Aorta (tissue), 5 donors: ENCODE measurements at regions not wholly inside any gene's neighbourhood (a gene's known extent, or its start where the extent isn't known, plus 50 kb on each side); places are given as distances from the start of the nearest gene placed in this dataset.

Source experiments
- ATAC-seq: fragments of 200-7000 bp; cut with Tn5 transposase; one replicate; pipeline ENCODE4 v1.9.1; 2022; ENCODE audit warnings: moderate library complexity; ENCODE audit not compliant: low FRiP score
- DNase-seq, 2 donors: peaks; one replicate each; pipeline ENCODE4 v3.0.0-alpha.2; 2020
- H3K27ac ChIP-seq, 2 donors: one replicate each; pipeline ENCODE4 v1.5.1; 2013; ENCODE audit warnings: low read length in 2 of 2, mild to moderate bottlenecking in 2 of 2, moderate library complexity in 2 of 2, control low read depth in 1 of 2, inconsistent platforms in 1 of 2, low read depth in 1 of 2
- H3K27me3 ChIP-seq, 2 donors: one replicate each; pipeline ENCODE4 v1.6.1; 2013; ENCODE audit warnings: control low read depth in 1 of 2, low read length in 1 of 2, mild to moderate bottlenecking in 1 of 2, moderate library complexity in 1 of 2; ENCODE audit not compliant: insufficient read depth in 2 of 2, control insufficient read depth in 1 of 2
- H3K36me3 ChIP-seq, 2 donors: one replicate each; pipeline ENCODE4 v1.6.1; 2013; ENCODE audit warnings: control low read depth in 1 of 2, low read length in 1 of 2, mild to moderate bottlenecking in 1 of 2; ENCODE audit not compliant: insufficient read depth in 2 of 2, control insufficient read depth in 1 of 2
- H3K4me1 ChIP-seq, 2 donors: one replicate each; pipeline ENCODE4 v1.6.1; 2013; ENCODE audit warnings: low read length in 2 of 2, control low read depth in 1 of 2, mild to moderate bottlenecking in 1 of 2, moderate library complexity in 1 of 2; ENCODE audit not compliant: insufficient read depth in 2 of 2, control insufficient read depth in 1 of 2
- H3K4me3 ChIP-seq, 2 donors: one replicate each; pipeline ENCODE4 v1.5.1; 2013; ENCODE audit warnings: low read length in 2 of 2, control low read depth in 1 of 2, mild to moderate bottlenecking in 1 of 2
- H3K9me3 ChIP-seq: one replicate; pipeline ENCODE4 v1.6.1; 2013; ENCODE audit warnings: mild to moderate bottlenecking, low read length; ENCODE audit not compliant: control insufficient read depth
- WGBS, 2 donors: extraction: QIAGEN DNeasy Blood & Tissue Kit; methylation state at CpG; one replicate each; pipeline ENCODE4 v1.1.7; 2013; 5-methylcytosine and 5-hydroxymethylcytosine counted together
- intact Hi-C, 2 donors: fragments of 100-400 bp; cut with DNase I; formaldehyde crosslinking; loops; one replicate each; pipeline versions ENCODE4 v1.14.2 to v1.15.0; 2022
- donor health status: healthy with polysubstance abuse.
- donor health status: Bipolar disorder and iron deficiency.
- donor health status: DM: no; HTN: no; CAD: no.
- donor health status: DM: no; HTN: no; CAD: no.
- donor health status: DM: yes; HTN: yes; CAD: no.

DNA sequence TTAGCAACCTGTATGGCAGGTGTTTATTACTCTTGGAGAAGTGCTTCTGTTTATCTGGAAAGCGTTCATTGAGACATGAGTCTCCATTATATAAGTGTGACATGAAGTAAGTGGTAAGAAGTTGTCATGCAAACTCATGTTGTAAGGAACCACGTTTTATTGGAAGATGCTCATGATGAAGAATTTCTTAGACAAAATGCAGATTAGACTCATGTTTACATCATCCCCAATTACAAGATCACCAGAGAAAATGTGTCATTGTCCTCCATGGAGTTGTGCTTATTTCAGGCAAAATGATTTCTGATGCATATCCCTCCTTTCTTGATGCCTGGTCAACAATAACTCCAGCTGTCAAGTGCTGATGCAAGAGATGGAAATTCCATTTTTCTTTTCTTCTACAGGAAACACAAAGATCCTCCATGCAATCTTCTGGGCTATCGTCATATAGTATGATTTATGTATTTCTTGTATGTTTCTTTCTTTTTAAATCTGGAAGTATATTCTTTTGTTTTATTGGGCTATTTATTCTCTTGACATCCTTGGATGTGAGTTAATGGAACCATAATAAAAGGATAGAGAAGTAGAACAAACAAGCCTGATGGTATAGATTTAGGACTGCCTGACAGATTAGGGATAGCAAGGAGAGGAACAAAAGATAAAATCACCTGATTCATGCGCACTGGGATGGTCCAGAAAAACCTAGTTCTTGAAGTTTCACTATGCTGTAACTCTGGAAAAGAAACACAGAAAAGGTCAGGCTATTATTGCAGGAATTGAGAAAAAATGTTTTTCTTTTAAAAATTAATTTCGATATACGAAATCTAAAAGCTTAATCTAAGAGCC, 50.7 kb upstream of the DIAPH3 start:
- H3K4me3 ChIP-seq = no peak overlapping the region
- intact Hi-C loops = no loop called here
- no peak for ATAC-seq
- WGBS, 2 donors = 90 to 91% methylated on average over 6 of the region's 6 CpGs
- no peaks in the 10 kb centered on the region for H3K4me1 ChIP-seq
- H3K9me3 ChIP-seq = no peaks in the 10 kb centered on the region
- H3K27me3 ChIP-seq = peaks cover 0 to 1% of the 10 kb centered on the region in 2 donors
- H3K36me3 ChIP-seq = no peaks in the 10 kb centered on the region
- no peak for DNase-seq
- H3K27ac ChIP-seq = no peak overlapping the region

DNA sequence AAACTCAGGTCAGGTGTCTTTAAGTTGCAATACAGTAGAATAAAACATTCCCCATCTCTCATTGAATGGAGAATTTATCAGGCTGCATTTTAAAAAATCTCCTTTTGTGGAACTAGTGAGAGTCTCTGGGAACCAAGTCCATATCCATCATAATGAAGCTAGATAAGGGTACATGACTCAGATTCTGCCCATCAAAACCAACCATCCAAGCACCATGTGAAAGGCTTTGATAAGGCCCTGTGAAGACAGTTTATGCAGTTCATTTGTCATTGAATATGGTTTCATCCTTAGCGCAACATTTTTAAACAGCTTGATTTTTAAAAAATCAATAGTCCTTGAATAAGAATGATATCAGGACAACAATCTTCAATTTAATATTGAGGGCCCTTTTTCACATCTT, 56.3 kb upstream of the DIAPH3 start:
- Histone ChIP-seq H3K4me3 (no peak overlapping the region), H3K27me3 (peaks cover 0 to 1% of the 10 kb centered on the region in 2 donors), H3K9me3 (no peaks in the 10 kb centered on the region), H3K27ac (no peak overlapping the region), H3K36me3 (no peaks in the 10 kb centered on the region), H3K4me1 (no peaks in the 10 kb centered on the region)
- 96 to 100% methylated on average over 1 of the region's 1 CpG for WGBS, 2 donors
- intact Hi-C loops = no loop called here
- no peak for DNase-seq
- no peak for ATAC-seq

DNA sequence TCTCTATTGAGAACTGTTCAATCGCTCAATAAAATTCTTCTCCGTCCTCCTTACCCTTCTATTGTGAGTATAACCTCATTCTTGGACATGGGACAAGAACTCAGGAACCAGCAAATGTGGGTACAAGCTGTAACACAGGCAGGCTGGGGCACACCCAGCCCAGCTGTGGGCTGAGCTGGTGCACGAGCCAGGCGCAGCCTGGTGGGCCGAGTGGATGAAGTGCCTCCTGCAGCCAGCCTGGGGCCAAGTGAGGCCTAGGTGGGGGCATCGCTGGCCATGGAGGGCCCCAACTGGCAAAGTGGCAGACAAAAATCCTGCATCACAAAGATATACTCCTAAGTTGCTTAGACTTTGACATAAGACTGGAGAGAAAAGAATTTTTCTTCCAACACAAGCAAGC, 57.9 kb upstream of the DIAPH3 start:
- DNase-seq (no peak), ATAC-seq (no peak)
- Histone ChIP-seq H3K27me3 (no peaks in the 10 kb centered on the region), H3K27ac (no peak overlapping the region), H3K4me3 (no peak overlapping the region), H3K36me3 (no peaks in the 10 kb centered on the region), H3K4me1 (no peaks in the 10 kb centered on the region), H3K9me3 (no peaks in the 10 kb centered on the region)
- intact Hi-C loops = no loop called here
- WGBS, 2 donors = 83 to 89% methylated on average over 6 of the region's 6 CpGs

DNA sequence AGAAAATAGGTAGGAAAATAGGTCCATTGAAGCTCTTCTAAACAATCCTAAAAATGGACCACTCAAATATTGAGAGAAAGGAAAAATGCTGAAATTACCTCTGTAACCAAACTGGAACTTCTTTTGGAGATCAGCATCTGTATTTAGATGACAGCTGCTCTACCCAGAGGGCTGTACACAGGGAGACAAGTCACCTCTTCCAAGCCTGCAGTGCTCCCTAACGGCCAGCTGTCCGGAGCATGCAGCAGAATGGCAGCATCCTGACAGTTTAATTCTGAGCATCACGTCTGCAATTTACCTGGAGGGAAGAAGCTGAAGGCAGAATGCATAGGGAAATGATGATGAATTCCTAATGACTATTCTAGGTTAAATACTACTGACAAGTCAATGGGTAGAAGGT, 62.8 kb upstream of the DIAPH3 start:
- Histone ChIP-seq H3K27me3 (no peaks in the 10 kb centered on the region), H3K4me3 (no peak overlapping the region), H3K36me3 (no peaks in the 10 kb centered on the region), H3K4me1 (no peaks in the 10 kb centered on the region), H3K27ac (no peak overlapping the region), H3K9me3 (no peaks in the 10 kb centered on the region)
- 56 to 64% methylated on average over 3 of the region's 3 CpGs for WGBS, 2 donors
- no peak for DNase-seq
- no peak for ATAC-seq
- intact Hi-C loops = no loop called here

DNA sequence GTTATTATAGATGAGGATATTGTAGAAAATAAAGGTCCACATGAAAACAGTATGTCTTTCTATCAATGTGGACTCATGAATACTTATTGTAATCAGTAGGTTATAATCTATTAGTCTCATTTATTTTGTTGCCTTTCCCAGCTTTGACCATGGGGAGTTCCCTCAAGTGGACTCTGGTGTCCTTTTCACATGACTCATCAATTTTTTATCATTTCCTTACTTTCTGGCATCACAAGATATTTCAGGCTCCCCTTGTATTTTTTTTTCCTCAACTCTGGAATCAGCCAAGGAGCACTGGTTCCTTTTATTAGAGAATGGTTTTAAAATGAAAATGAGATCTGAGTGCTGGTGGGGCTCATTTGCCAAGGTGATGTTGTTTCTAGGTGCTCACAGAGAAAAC, 63.4 kb upstream of the DIAPH3 start:
- no peak for DNase-seq
- no peak for ATAC-seq
- H3K27me3 ChIP-seq = no peaks in the 10 kb centered on the region
- no peaks in the 10 kb centered on the region for H3K9me3 ChIP-seq
- H3K27ac ChIP-seq = no peak overlapping the region
- H3K4me1 ChIP-seq = no peaks in the 10 kb centered on the region
- no peak overlapping the region for H3K4me3 ChIP-seq
- H3K36me3 ChIP-seq = no peaks in the 10 kb centered on the region
- intact Hi-C loops = no loop called here

DNA sequence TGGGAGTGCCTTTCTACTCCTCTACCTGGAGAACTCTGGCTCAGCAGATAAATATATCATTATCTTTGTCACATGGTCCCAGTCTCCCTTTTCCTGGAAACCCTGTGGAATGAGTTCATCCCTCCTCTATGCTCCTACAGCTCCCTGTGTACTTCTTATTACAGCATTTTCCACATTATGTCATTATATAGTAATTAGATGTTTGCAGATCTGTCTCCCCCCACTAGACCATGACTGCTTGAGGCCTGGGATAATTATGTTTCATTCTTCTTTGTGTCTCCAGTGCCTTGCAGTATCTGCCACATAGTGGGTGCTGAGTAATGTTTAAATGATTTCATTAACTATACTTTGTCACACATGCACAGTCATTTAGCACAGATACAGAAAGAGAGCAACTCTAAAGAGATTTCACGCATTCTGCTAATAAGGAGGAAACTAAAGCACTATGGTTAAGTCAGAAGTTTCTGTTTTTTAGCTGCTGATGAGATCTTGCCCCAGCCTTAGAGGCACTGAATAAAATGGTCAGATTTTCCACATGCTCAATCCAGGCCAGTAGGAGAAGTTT, 66.1 kb upstream of the DIAPH3 start:
- ATAC-seq = no peak
- WGBS, 2 donors = 26 to 34% methylated on average over 1 of the region's 1 CpG
- no peaks in the 10 kb centered on the region for H3K36me3 ChIP-seq
- H3K27me3 ChIP-seq = no peaks in the 10 kb centered on the region
- no peaks in the 10 kb centered on the region for H3K4me1 ChIP-seq
- no peak for DNase-seq
- no peak overlapping the region for H3K27ac ChIP-seq
- H3K9me3 ChIP-seq = no peaks in the 10 kb centered on the region
- intact Hi-C loops = no loop called here
- no peak overlapping the region for H3K4me3 ChIP-seq

DNA sequence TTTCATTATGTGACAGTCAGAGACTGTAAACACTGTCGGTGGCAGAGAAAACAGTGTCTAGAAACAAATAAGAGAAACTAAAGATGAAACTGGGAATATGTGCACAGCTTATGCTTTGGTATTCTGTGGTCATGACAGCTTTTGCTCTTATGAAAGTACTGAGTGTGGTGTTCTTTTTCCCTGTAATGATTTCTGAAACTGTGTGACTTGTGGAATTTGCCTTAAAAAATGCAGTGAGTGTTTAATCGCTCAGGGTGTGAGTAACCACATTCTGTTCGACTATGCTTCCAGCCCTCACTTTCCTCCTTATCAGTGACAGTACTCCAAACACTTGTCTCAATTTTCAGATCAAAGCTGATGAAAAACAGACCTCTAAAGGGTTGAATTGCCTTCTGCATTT, 66.9 kb upstream of the DIAPH3 start:
- H3K4me1 ChIP-seq = no peaks in the 10 kb centered on the region
- intact Hi-C loops = no loop called here
- no peaks in the 10 kb centered on the region for H3K36me3 ChIP-seq
- WGBS, 2 donors = 6 to 8% methylated on average over 3 of the region's 3 CpGs
- no peaks in the 10 kb centered on the region for H3K27me3 ChIP-seq
- no peak for DNase-seq
- no peak overlapping the region for H3K4me3 ChIP-seq
- H3K9me3 ChIP-seq = no peaks in the 10 kb centered on the region
- no peak for ATAC-seq
- H3K27ac ChIP-seq = no peak overlapping the region

DNA sequence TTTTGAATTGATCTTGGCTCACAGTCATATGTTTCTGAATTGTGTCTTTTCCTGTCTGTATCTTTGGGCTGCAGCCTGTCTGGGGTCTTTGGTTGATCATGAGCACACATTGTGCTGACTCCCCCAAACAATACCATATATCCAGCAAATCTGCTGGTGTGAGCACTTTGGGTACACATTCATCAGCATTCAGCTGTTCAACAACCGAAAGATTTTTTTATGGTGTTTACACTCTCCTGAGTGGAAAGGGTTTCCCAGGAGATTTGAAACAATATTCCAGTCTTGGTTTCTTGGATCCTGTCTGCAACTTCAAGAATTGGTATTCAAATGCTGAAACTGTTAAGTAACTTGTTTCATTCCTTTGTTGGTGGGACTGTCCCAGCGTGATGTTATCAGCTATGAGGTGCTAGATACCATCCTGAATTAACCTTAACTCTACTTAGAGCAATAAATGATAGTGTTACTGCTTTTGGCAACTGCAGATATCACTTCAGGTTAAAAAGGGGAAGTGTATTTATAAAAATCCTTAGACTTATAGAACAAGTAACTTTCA, 78.4 kb upstream of the DIAPH3 start:
- no peak overlapping the region for H3K4me3 ChIP-seq
- ATAC-seq (no peak), DNase-seq (no peak)
- H3K4me1 ChIP-seq = no peaks in the 10 kb centered on the region
- H3K27me3 ChIP-seq = no peaks in the 10 kb centered on the region
- H3K36me3 ChIP-seq = no peaks in the 10 kb centered on the region
- no peak overlapping the region for H3K27ac ChIP-seq
- intact Hi-C loops = no loop called here
- WGBS, 2 donors = 19 to 35% methylated on average over 2 of the region's 2 CpGs
- no peaks in the 10 kb centered on the region for H3K9me3 ChIP-seq

DNA sequence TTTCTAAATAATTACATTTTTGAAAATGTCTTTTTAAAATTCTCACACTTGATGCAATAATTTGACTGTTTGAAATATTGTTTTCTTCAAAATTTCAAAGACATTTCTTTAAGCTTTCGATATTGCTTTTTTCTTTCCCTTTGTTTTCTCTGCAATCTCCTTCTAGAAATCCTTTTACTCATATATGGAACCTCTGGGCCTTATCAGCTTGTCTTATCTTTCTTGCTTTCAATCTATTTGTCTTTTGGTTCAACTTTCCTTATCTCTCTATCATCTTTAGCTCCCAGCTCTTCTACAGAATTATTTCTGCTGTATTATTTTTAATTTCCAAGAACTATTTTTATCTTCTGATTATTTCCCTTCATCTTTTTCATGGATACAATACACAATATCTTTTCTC, 80.7 kb upstream of the DIAPH3 start:
- no peaks in the 10 kb centered on the region for H3K4me1 ChIP-seq
- intact Hi-C loops = no loop called here
- H3K9me3 ChIP-seq = no peaks in the 10 kb centered on the region
- ATAC-seq (no peak), DNase-seq (no peak)
- H3K27me3 ChIP-seq = no peaks in the 10 kb centered on the region
- no peak overlapping the region for H3K27ac ChIP-seq
- WGBS, 2 donors = 79 to 92% methylated on average over 1 of the region's 1 CpG
- H3K4me3 ChIP-seq = no peak overlapping the region
- H3K36me3 ChIP-seq = no peaks in the 10 kb centered on the region
